ENCODE measurements at regions not wholly inside any gene's neighbourhood (a gene's known extent, or its start where the extent isn't known, plus 50 kb on each side); places are given as distances from the start of the nearest gene placed in this dataset.
"Not testable (repeated sequence)": the region's sequence is repeated elsewhere in the genome, so short reads cannot be mapped to it uniquely, and the experiment has no call there.

DNA sequence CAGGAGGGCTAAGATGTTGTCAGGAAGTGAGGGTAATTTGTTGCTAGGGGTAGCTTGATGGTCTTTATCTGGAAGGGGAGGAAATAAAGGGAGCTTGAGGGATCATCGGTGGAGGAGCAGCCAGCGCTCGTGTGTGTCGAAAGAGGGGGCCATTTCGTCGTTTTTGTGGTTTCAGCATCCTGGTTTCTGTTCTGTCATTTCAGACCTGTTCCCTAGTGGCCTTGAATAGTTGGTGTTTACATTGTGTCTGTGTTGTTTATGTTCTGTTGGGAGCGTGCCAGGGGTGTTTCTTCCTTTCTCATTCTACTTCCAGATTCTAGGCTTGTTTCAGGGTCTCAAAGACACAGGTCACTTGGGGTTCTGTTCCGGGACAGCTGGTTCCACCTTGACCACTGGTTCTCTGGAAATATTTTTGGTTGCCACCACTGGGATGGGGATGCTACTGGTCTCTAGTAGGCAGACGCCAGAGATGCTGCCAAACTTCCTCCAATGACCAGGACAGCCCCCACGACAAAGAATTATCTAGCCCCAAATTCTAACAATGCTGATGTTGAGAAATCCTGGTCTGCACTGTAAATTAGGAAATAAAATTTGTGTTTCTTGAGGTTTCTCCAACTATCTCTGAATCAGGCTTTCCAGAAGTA, 113.9 kb upstream of the NAA20 start:
- no peak for DNase-seq

DNA sequence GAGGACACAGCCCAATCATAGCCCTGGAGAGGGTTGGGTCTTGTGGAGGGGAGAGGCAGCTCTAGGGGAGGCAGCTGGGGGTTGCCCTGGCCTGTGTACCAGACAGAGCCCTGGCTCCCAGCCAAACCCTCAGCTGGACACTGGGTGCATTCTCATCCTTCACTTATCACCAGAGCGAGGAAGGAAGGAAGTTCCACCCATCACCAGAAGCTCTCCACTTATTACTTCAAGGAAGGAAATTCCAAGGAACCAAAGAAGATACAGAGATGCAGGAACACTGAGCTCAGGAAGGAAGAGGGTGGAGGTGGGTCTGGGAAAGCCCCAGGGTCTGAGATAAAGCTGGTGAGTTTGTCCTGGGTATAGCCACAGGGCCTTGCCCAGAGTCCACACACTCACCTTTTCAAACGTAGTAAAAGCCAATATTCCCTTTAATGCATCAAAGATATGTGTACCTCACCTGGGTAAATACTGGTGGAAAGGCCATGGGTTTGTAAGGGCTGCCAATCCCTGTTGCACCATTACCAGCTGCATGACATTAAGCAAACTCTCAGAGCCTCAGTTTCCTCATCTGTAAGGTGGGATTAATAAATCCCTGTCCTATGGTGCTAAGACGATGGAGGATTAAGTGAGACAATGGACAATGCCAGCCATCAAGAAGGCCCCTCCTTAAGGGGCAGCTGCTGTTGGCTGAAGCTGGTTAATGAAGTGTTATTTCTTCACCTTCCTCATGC, 109.7 kb upstream of the NAA20 start:
- no peak for DNase-seq

DNA sequence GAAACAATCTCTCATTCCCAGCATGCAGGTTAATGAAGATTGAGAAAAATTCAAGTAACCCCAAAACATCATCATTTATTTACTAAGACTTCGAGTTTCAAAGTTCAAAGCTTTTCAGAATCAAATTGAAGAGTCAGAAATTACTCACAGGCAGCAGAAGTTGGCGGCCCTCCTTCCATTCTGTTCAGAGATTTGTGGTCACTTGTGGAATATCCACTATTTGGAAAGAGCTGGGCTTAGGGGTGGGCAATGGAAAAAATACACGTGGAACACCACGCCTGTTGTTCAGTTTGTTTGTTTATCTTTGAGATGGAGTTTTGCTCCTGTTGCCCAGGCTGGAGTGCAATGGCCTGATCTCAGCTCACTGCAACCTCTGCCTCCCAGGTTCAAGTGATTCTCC, 108.6 kb upstream of the NAA20 start:
- DNase-seq, result no peak

DNA sequence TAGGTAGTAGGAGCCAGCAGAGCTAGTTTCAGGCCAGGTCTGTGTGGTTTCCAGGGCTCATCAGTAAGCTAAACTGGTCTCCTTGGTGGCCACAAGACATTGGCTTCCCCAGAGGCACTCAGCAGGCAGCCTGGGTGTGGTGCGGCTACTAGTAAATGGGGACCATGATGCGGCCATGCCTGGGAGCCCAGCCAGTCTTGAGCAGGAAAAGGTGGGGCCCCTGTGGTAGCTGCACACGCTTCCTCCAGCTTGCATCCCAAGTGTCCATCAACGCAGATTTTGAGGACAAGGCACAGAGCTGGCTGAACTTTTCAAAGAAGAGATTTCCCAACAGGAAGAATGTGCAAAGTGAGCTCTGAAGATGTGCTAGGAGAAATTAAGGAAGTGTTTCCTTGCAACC, 107.4 kb upstream of the NAA20 start:
- DNase-seq, result no peak

DNA sequence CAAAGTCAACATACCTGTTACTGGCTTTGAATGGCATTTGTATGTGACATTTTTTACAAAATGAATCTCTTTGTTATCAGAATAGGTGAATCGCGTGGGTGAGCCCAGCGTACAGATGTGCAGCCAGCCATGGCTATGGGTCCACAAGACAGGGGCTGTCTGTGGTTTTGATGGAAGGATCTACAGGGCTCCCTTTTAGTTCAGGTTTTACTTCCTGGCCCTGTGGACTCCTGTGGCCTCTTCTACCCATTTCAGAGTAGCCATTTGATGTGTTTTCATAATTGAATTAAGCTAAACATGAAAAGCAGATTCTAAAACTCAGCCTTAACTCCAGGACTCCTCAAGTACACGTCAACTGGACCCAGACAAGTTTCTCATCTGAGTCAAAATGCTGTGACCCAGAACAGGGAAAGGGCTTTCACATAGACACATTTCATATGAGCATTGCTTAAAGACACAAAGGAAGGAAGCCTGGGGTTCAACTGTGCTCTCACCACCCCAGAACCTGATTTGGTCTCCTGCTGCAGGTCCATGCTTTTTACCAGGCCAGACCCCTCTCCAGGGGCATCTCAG, 105.3 kb upstream of the NAA20 start:
- DNase-seq, result no peak

DNA sequence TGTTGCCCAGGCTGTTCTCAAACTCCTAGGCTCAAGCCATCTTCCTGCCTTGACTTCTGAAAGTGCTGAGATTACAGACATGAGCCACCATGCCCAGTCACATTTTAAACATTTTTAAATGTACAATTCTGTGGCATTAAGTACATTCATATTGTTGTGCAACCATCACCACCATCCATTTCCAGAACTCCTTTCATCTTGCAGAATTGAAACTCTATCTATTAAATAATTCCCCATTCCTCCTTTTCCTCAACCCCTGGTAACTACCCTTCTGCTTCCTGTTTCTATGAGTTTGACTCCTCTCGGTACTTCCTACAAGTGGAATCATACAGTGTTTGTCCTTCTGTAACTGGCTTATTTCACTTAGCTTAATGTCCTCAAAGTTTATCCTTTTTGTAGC, 103.8 kb upstream of the NAA20 start:
- DNase-seq, result no peak

DNA sequence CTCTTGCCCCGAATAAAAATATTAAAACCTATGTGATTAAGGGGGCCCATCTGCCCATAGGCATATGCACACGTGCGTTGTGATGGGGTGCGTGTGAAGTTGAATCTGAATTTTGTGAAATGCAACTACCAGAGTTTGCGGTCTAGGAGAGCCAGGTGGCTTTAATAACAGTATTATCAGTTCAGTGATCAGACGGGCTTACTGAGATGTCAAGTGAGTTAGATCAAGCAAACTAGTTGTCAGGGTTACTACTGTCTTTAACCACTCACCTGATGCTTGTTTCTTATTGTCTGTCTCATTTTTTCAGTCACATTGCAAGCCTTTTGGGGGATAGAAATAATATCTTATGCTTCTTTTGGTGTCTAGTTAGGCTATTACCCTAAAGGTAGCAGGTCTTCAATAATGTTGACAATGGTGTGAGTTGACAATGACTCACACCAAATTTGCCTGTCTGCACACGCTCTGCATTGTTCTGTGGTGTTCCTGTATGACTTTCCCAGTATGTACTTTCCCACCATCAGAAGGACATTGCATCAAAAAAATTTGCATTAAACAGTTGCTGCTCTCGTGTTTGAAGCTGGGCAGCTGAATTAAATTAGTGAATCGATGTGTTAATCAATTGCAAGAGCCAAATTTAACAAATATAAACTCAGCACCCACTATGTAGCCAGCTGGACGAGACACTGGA, 103.1 kb upstream of the NAA20 start:
- DNase-seq, result no peak

DNA sequence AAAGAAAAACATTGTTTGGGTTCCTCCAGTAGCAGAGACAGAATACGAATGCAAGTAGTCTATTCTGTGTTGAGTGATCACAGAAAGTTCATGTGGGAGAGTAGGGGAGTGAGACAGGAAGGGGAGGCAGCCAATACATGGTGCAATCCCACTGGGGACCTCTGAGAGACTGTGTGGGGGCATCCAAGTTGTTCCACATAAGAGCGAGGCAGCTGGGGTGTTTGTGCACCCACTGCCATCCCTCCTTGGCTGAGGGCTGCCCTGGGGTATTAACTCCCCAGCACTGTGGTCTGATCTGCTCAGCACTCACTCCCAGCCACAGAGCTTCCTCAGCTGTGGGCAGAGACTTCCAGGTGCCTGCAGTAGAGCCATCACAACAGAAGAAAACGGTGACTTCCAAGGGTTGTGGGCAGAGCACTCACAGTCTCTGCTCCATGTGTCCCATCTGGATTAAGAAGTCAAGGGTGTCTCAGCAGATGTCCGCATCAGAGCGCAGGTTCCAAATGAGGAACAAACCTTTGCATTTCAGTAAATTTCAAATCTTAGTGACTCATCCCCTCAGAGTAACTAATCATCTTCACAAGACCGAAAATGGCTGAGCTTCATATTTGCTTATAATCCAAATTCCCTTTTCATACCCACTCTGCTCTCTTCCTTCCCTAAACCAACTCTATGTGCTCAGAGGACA, 101.9 kb upstream of the NAA20 start:
- DNase-seq, result no peak

DNA sequence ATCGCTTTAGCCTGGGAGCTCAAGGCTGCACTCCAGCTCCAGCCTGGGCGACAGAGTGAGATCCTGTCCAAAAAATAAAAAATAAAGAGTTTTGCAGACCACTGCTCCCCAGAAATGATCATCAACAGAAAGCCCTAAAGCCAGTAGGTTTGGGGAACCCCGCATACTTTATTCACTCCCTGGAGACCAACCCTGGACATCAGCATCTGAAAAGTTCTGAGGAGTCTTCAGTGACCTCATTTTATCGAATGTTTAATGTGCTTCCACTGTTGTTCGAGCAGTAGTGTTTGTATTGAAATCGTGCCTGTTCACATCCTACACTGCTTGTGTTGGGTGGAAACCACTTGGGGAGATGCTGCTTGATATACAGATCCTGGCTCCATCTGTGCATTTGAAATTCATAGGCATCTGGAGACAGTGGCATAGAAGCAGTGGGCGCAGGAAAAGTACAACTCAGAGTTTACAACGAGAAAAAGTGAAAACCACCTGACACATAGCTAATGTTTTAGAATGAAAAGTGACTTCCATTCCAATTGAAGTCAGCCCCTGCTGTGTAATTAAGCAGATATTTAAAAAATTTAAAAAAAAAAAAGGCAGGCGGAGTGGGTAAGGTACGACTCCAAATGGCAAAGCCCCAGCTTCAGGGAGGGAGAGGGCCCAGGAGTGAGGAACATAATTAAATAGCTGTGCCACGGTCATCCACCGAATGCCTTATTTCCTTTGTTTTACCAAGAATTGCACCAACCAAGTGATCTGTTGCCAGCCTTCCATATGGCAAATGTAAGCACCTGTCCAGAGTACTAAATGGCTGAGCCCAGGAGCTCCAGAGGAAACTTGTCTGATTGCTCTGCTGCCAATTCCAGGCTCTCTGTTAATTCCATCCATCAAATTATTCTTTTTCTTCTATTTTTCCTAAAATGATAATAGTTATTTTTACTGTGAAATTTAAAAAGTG, 100.4 kb upstream of the NAA20 start:
- no peak for DNase-seq

DNA sequence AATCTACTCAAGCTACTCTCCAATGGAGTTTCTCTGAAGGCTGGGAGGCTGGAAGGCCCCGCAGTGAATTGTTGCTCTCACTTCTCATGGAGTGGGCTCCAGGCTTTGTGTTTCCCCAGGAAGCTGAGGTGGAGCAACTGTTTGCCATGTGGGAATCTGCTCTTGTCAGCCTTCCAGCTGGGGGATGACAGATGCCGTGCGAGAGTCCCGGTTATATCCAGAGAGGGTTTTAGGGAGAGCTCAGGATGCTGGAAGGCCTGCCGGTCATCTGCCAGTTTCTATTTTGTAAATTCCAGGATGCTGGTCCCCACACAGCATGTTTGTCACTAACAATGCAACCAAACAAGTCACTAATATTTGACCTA, 98.2 kb upstream of the NAA20 start:
- no peak for DNase-seq

DNA sequence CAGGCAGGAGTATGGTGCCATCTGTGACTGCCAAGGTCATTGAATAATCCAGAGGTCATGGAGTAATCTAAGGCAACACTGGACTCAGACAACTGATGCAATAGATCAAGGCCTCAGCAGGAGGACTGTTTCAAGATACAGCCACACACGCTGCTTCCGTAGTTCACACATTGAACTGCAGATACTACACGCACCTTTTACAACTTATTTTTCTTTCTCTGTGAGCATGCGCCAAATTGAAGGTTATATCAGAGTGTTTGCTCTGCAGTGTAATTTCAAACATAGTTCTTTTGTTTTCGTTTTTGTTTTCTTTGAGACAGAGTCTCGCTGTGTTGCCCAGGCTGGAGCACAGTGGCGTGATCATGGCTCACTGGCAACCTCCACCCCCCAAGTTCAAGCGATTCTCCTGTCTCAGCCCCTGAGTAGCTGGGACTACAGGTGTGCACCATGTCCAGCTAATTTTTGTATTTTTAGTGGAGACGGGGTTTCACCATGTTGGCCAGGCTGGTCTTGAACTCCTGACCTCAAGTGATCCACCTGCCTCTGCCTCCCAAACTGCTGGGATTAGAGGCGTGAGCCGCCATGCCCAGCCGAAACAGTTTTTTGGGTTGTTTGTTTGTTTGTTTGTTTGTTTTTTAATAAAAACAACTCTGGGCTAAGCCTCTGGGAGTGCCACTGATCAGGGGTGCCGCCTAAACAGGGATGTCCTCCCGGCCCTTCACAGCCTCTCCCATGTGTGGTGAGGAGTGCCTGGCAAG, 96.6 kb upstream of the NAA20 start:
- DNase-seq, result no peak

DNA sequence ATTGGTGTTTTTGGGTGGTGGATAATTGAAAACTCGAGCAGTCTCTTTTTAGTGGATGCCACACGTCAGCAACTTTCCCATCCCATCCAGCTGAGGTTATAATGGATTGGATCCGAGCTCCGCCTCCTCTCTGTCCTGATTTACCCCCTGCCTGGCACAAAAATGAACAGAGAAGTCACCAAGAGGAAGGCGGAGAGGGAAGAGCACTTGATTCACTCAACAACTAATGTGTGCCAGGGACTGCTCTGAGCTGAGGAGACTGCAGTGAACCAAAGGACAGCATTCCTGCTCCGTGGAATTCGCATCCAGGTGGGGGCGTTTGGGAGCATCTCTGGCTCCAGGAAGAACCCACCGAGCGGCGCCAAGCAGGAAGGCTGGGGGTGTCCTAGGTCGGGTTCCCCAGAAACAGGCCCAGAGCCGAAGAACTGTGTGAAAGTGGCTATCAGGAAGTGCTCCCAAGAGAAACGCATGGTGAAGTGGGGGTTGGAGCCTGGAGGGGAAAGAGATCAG, 95.8 kb upstream of the NAA20 start:
- DNase-seq, result no peak

DNA sequence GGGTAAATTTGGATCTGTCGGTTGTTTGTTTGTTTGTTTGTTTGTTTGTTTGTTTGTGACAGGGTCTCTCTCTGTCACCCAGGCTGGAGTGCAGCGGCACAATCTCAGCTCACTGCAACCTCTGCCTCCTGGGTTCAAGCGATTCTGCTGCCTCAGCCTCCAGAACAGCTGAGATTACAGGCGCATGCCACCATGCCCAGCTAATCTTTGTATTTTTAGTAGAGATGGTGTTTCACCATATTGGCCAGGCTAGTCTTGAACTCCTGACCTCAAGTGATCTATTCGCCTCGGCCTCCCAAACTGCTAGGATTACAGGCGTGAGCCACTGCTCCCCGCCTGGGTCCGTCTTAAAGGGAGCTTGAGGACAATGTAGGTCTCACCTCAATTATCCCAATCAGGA, 95.3 kb upstream of the NAA20 start:
- DNase-seq, result not testable (repeated sequence)

DNA sequence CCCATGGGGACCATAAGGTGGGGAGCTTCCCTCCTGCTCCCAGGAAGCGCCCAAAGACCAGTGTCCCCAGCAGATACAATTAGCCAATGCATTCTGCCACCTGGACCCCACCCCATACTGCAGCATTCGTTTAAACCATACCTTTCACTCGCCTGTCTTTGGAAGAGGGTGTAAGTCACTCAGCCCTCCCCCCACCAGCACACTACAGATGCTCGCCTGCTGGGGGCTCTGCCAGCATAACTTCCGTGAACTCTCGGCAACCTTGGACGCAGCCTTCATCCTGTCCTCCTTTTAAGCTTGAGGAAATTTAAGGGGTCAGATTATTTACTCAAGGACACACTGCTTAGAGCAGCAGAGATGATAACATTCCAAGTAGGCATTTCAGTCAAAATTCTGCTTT, 94.4 kb upstream of the NAA20 start:
- DNase-seq, result no peak

DNA sequence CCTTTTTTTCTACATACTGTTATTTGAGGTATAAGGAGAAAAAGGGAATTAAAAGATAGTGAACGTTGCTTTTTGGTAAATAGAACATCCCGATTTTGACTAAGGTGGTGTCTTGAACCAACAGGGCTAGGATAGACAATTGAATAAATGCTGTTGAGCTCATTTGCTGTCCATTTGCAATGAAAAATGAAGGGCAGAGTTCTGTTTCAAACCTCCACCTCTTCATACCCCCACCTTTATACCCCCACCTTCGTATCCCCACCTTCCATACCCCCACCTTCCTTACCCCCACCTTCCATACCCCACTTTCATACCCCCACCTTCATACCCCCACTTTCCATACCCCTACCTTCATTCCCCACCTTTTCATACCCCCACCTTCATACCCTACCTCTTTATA, 93.4 kb upstream of the NAA20 start:
- no peak for DNase-seq

DNA sequence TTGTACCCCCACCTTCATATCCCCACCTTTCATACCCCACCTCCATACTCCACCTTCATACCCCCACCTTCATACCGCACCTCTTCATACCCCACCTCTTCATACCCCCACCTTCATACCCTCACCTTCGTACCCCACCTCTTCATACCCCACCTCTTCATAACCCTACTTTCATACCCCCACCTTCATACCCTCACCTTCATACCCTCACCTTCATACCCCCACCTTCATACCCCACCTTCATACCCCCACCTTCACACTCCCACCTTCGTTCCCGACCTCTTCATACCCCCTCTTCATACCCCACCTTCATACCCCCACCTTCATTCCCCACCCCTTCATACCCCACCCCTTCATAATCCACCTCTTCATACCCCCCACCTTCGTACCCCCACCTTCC, 92.9 kb upstream of the NAA20 start:
- DNase-seq, result no peak

DNA sequence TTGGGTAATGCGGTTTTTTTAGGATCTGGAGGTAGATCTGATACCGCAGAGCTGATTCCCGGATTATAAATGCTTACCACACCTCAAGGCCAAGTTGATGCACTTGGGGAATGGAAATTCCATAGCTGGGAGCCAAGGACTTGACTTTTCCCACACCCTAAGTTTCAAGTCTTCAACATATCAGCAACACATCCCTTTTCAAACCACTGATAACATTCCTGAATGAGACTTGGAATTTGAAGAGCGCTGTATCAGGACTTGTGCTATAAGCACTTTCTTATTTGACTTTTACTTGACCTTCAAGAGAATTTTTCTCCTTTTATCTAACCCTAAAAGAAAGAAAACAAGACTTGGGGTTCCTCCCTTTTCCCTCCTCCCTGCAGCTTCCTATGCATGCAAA, 90.6 kb upstream of the NAA20 start:
- DNase-seq, result no peak

DNA sequence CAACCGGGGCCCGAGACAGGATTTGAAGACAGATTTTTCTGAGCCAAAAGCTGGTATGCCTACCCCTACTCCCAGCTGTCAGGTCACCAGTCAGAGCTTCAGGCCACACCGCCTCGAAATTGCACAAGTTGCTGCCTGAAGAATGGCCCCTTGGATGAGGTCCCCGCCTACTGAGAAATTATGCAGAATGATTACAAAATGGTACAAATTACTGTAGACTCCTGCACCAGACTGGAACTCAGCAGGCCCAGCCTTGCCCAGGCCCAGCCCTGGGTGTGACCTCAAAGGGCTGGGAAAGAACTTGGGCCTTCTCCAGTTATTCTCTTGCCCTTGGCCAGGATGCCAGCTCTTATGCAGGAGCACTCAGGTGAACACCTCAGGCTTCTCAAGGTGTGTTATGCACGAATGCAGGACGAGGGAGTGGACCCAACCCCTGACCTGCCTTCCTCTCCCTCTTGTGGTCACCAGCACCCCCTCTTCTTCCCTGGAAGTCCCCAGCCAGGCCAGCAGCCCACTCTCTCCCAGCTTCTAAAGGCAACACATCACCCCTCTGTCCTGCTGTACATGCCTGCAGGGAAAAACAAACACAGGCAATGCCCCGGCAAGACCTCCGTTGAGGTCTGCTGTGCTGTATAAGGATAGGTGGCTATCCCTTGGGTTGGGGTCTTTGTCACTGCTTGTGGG, 88.7 kb upstream of the NAA20 start:
- DNase-seq, result no peak

DNA sequence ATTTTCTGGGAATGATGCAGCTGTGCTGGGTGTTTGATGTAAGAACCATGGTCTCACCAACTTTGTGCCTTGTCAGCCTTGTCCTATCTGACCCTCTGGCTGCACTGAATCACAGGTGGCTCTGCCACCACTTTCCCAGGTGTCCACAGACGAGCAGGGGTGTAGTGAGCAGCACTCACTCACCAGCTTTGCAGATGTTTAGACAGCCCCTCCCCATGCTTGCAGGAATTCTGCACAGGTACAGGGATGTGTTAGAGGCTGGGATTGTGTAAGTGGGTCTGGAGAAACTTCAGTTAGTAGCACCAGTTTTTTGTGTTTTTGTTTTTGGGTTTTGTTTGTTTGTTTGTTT, 88.2 kb upstream of the NAA20 start:
- DNase-seq, result no peak

DNA sequence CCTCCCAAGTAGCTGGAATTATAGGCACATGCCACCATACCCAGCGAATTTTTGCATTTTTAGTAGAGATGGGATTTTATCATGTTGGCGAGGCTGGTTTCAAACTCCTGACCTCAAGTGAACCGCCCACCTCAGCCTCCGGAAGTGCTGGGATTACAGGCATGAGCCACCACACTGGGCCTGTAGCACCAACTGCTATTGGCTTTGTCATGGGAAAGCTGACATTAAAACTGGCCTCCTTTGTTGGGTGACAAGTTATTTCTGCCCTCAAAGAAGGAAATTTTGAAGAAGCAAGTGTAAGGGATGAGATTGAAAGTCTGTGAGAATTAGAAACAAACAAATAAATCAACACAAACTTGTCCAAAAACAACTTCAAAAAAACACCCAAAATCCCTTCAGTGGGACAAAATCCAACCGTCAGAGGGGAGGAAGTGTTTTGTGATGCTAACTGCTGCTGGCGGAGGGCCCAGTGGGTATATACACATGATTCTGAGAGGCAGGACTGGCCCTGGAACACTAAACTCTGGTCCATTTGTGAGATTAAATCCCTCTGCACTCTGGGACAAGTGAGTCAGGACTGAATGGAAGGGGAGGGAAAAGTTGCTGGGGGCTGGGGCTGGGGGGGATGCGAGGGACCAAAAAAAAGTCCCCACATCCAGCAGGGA, 87.5 kb upstream of the NAA20 start:
- no peak for DNase-seq

Data from activated CD4-positive, alpha-beta T cell treated with anti-CD3 and anti-CD28 coated beads for 4 hours (primary cell).